NCI-H1930 (cell line): ENCODE measurements at regions not wholly inside any gene's neighbourhood (a gene's known extent, or its start where the extent isn't known, plus 50 kb on each side); places are given as distances from the start of the nearest gene placed in this dataset.
"Not testable (repeated sequence)": the region's sequence is repeated elsewhere in the genome, so short reads cannot be mapped to it uniquely, and the experiment has no call there.

Source experiments
- DNase-seq, 2 experiments: peaks; one replicate each; lab custom pipeline; 2025; lab: John Stamatoyannopoulos, UW

GRCh38 chr13:99737481-99738245, 233.9 kb downstream of the ZIC5 start:
- DNase-seq: no peak

GRCh38 chr13:99736541-99736940, 235.0 kb downstream of the ZIC5 start:
- DNase-seq: no peak

- DNase-seq: no peak
Observed at GRCh38 chr13:99734013-99734693, 232.9 kb downstream of the TM9SF2 start.

GRCh38 chr13:99733346-99733745, 232.1 kb downstream of the TM9SF2 start:
- DNase-seq: no peak

- DNase-seq: no peak
Observed at GRCh38 chr13:99731747-99732146, 230.5 kb downstream of the TM9SF2 start.

GRCh38 chr13:99730403-99730802, 229.1 kb downstream of the TM9SF2 start:
- DNase-seq: no peak

- DNase-seq: no peak
Observed at GRCh38 chr13:99729745-99730144, 228.5 kb downstream of the TM9SF2 start.

GRCh38 chr13:99727651-99728050, 226.4 kb downstream of the TM9SF2 start:
- DNase-seq: not testable (repeated sequence)

- DNase-seq: no peak
Observed at GRCh38 chr13:99726282-99726894, 225.1 kb downstream of the TM9SF2 start.

GRCh38 chr13:99725644-99726043, 224.4 kb downstream of the TM9SF2 start:
- no peak for DNase-seq

GRCh38 chr13:99724633-99725517, 223.6 kb downstream of the TM9SF2 start:
- no peak for DNase-seq

GRCh38 chr13:99723878-99724277, 222.6 kb downstream of the TM9SF2 start:
- no peak for DNase-seq

GRCh38 chr13:99722931-99723330, 221.7 kb downstream of the TM9SF2 start:
- no peak for DNase-seq

GRCh38 chr13:99722338-99722818, 221.1 kb downstream of the TM9SF2 start:
- no peak for DNase-seq

- no peak for DNase-seq
Observed at GRCh38 chr13:99721606-99722337, 220.5 kb downstream of the TM9SF2 start.

- DNase-seq: no peak
Observed at GRCh38 chr13:99717959-99718674, 216.8 kb downstream of the TM9SF2 start.

GRCh38 chr13:99709134-99709533, 207.9 kb downstream of the TM9SF2 start:
- no peak for DNase-seq

- peak in 1 of 2 experiments; percentile 46 for DNase-seq
Observed at GRCh38 chr13:99704390-99704789, 203.1 kb downstream of the TM9SF2 start.

- no peak for DNase-seq
Observed at GRCh38 chr13:99703908-99704307, 202.6 kb downstream of the TM9SF2 start.

GRCh38 chr13:99702687-99703319, 201.5 kb downstream of the TM9SF2 start:
- no peak for DNase-seq
